ENCODE measurements at regions not wholly inside any gene's neighbourhood (a gene's known extent, or its start where the extent isn't known, plus 50 kb on each side); places are given as distances from the start of the nearest gene placed in this dataset.
A peak's percentile ranks its signal among the peaks of the same experiment; 100 is the strongest.
"Not testable (repeated sequence)": the region's sequence is repeated elsewhere in the genome, so short reads cannot be mapped to it uniquely, and the experiment has no call there.

DNA sequence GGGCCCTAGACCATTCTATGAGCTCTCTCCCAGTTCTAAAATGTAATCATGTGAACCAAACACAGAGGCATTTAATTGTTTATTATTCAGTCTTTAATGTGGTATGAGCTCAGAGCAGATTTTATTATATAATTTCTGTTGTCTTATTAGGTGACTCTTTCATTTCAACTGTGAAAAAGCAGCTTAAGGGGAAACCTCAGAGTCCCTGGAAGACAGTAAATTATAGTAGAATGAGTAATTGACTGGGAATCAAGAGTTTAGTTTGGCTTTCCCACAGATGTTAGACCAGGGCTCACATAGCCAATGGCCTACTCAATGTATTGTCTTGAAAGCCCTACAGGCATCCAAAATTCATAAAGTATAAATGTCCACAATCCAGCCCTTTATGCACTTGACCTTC lies 390.4 kb upstream of the SLC35B3 start:
- H3K4me3 ChIP-seq (ENCODE audit: low read length in 2 of 2), result no peak overlapping the region
- no peaks in the 10 kb centered on the region for H3K4me1 ChIP-seq (ENCODE audit: control insufficient read depth, insufficient read depth, low read length)
- no peaks in the 10 kb centered on the region for H3K9me3 ChIP-seq (ENCODE audit: control insufficient read depth in 2 of 2, low read length in 2 of 2)
- no peaks in the 10 kb centered on the region for H3K36me3 ChIP-seq (ENCODE audit: control insufficient read depth in 2 of 2, insufficient read depth in 2 of 2, low read length in 2 of 2)
- no peak overlapping the region for H3K9ac ChIP-seq (ENCODE audit: low read length in 2 of 2)
- H3K27ac ChIP-seq (ENCODE audit: low read length), result no peak overlapping the region
- H3K27me3 ChIP-seq (ENCODE audit: control insufficient read depth in 1 of 2, insufficient read depth in 2 of 2, low read length in 2 of 2), result no peaks in the 10 kb centered on the region

DNA sequence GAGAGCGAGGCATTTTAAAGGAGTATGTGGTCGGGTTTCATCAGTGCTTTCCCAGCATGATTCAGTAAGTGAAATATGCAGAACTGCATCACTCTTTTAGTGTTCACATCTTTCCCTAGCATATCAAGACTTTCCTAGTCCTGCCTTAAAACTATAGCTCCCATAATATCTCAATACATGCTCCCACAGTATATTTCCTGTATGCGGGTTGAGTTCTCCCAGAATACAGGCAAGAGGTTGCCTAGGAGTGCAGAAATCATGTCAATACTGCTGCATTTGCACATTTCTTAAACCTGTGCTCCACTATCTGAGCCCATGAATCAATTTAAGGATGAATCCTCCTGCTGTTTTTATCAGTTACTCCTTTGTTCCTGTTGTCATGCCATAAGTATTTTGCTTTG lies 386.6 kb upstream of the SLC35B3 start:
- H3K4me3 ChIP-seq (ENCODE audit: low read length in 2 of 2), result no peak overlapping the region
- H3K27me3 ChIP-seq (ENCODE audit: control insufficient read depth in 1 of 2, insufficient read depth in 2 of 2, low read length in 2 of 2), result no peaks in the 10 kb centered on the region
- H3K9ac ChIP-seq (ENCODE audit: low read length in 2 of 2), result no peak overlapping the region
- H3K27ac ChIP-seq (ENCODE audit: low read length), result no peak overlapping the region
- H3K4me1 ChIP-seq (ENCODE audit: control insufficient read depth, insufficient read depth, low read length), result no peaks in the 10 kb centered on the region
- H3K9me3 ChIP-seq (ENCODE audit: control insufficient read depth in 2 of 2, low read length in 2 of 2), result no peaks in the 10 kb centered on the region
- H3K36me3 ChIP-seq (ENCODE audit: control insufficient read depth in 2 of 2, insufficient read depth in 2 of 2, low read length in 2 of 2), result no peaks in the 10 kb centered on the region

DNA sequence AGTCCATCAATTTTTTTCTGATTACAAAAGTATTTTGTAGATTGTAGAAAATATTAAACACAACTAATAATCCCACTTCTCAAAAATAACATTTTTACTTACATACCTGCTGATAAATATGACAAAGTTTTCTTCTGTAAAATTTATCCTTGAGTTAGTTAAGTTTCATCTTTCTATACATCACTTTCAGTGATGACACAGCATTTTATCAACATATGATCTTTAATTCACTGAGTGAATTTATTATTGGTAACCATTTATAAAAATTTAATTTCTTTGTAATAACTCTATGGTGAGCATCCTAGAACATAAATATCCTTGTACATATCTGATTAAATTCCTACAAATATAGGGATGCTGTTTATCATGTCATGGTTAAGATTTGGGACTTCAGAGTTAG lies 385.0 kb upstream of the SLC35B3 start:
- no peaks in the 10 kb centered on the region for H3K9me3 ChIP-seq (ENCODE audit: control insufficient read depth in 2 of 2, low read length in 2 of 2)
- H3K36me3 ChIP-seq (ENCODE audit: control insufficient read depth in 2 of 2, insufficient read depth in 2 of 2, low read length in 2 of 2), result no peaks in the 10 kb centered on the region
- no peaks in the 10 kb centered on the region for H3K4me1 ChIP-seq (ENCODE audit: control insufficient read depth, insufficient read depth, low read length)
- H3K27ac ChIP-seq (ENCODE audit: low read length), result no peak overlapping the region
- H3K4me3 ChIP-seq (ENCODE audit: low read length in 2 of 2), result no peak overlapping the region
- no peak overlapping the region for H3K9ac ChIP-seq (ENCODE audit: low read length in 2 of 2)
- no peaks in the 10 kb centered on the region for H3K27me3 ChIP-seq (ENCODE audit: control insufficient read depth in 1 of 2, insufficient read depth in 2 of 2, low read length in 2 of 2)

DNA sequence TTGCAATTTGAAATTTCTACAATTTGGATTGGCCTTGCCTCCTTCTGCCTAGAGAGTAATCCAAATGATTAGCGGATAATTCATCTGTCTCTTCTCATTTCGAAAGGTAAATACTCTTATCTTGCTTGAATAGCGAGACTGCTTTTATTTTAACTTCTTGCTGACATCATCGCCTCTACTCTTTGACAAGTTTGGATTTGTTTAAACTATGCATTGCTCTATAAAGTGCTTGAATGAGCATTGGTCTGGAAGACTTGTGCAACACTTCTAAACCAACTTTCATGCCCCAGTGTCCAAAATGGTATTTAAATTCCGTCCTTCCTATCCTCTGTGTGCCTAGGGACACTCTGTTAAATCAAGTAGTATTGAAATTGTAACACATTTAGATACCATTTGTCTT lies 384.1 kb upstream of the SLC35B3 start:
- H3K4me1 ChIP-seq (ENCODE audit: control insufficient read depth, insufficient read depth, low read length), result no peaks in the 10 kb centered on the region
- H3K9ac ChIP-seq (ENCODE audit: low read length in 2 of 2), result no peak overlapping the region
- H3K27ac ChIP-seq (ENCODE audit: low read length), result no peak overlapping the region
- H3K4me3 ChIP-seq (ENCODE audit: low read length in 2 of 2), result no peak overlapping the region
- no peaks in the 10 kb centered on the region for H3K9me3 ChIP-seq (ENCODE audit: control insufficient read depth in 2 of 2, low read length in 2 of 2)
- H3K36me3 ChIP-seq (ENCODE audit: control insufficient read depth in 2 of 2, insufficient read depth in 2 of 2, low read length in 2 of 2), result no peaks in the 10 kb centered on the region
- H3K27me3 ChIP-seq (ENCODE audit: control insufficient read depth in 1 of 2, insufficient read depth in 2 of 2, low read length in 2 of 2), result no peaks in the 10 kb centered on the region

DNA sequence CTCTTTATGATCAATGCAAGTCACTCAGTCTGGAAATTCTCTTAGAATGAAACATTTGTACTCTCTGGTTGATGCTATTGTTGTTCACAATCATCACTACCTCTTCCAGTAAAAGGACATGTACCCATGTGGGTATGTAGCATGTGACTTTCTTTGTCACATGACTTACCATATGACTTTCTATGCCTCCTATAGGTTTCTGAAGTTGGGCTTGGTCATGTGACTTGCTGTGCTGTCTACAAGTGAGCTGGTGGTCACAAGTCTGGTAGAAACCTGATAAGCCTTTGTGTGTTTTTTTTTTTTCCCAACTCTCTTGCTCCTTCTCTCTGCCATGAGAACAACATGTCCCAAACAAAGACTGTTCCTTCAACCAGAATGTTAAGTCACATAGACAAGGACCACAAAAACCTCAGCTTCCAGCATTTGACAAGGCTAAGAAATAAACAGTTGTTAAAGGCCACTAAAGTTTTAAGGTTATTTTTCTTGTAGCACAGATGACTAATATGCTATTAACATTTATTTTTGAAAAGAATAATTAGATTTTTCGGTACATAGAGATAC lies 379.2 kb upstream of the SLC35B3 start:
- H3K36me3 ChIP-seq (ENCODE audit: control insufficient read depth in 2 of 2, insufficient read depth in 2 of 2, low read length in 2 of 2), result no peaks in the 10 kb centered on the region
- no peaks in the 10 kb centered on the region for H3K9me3 ChIP-seq (ENCODE audit: control insufficient read depth in 2 of 2, low read length in 2 of 2)
- no peak overlapping the region for H3K27ac ChIP-seq (ENCODE audit: low read length)
- peaks cover 4% of the 10 kb centered on the region for H3K4me1 ChIP-seq (ENCODE audit: control insufficient read depth, insufficient read depth, low read length)
- no peaks in the 10 kb centered on the region for H3K27me3 ChIP-seq (ENCODE audit: control insufficient read depth in 1 of 2, insufficient read depth in 2 of 2, low read length in 2 of 2)
- no peak overlapping the region for H3K9ac ChIP-seq (ENCODE audit: low read length in 2 of 2)
- no peak overlapping the region for H3K4me3 ChIP-seq (ENCODE audit: low read length in 2 of 2)

DNA sequence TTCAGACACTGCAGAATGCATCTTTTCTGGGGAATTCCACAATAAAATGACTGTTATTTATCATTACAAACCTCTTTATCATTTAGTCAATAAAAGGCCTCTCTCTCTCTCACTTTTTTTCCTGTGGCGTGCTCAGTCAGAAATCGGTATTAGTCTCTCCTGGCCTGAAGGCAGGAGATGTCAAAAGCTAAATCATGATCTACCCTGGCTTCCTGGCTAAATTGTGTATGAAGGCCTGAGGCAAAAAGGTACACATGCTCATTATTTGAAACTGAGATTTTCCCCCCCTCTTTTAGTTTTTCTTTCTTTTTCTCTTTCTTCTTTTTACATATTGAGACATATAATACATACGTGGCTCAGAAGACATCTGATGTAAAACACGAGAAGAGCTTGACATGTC lies 375.0 kb upstream of the SLC35B3 start:
- Histone ChIP-seq H3K36me3 (ENCODE audit: control insufficient read depth in 2 of 2, insufficient read depth in 2 of 2, low read length in 2 of 2) (no peaks in the 10 kb centered on the region), H3K4me1 (ENCODE audit: control insufficient read depth, insufficient read depth, low read length) (peaks cover 4% of the 10 kb centered on the region), H3K4me3 (ENCODE audit: low read length in 2 of 2) (peak overlapping the region in 1 of 2 donors; percentile 14), H3K27ac (ENCODE audit: low read length) (no peak overlapping the region), H3K9ac (ENCODE audit: low read length in 2 of 2) (no peak overlapping the region), H3K27me3 (ENCODE audit: control insufficient read depth in 1 of 2, insufficient read depth in 2 of 2, low read length in 2 of 2) (no peaks in the 10 kb centered on the region), H3K9me3 (ENCODE audit: control insufficient read depth in 2 of 2, low read length in 2 of 2) (no peaks in the 10 kb centered on the region)

DNA sequence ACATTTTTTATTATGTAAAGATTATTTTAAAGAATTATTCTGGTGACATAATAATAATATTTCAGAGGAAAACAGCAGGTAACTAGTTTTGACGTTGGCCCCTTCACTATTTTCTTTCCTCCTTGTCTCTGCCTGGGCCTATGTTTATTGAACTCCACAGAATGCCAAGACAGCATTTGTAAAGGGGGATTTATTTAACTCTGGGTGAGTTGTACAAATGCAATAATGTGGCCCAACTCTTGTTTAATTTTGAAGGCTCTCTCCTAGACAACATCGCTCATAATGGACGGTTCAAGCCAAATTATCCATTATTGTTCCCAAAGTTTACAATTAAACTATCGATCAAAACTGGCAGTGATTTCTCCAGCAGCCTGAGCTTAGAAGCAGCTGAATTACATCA lies 374.3 kb upstream of the SLC35B3 start:
- H3K36me3 ChIP-seq (ENCODE audit: control insufficient read depth in 2 of 2, insufficient read depth in 2 of 2, low read length in 2 of 2), result no peaks in the 10 kb centered on the region
- no peaks in the 10 kb centered on the region for H3K9me3 ChIP-seq (ENCODE audit: control insufficient read depth in 2 of 2, low read length in 2 of 2)
- H3K4me1 ChIP-seq (ENCODE audit: control insufficient read depth, insufficient read depth, low read length), result peaks cover 4% of the 10 kb centered on the region
- H3K9ac ChIP-seq (ENCODE audit: low read length in 2 of 2), result no peak overlapping the region
- no peaks in the 10 kb centered on the region for H3K27me3 ChIP-seq (ENCODE audit: control insufficient read depth in 1 of 2, insufficient read depth in 2 of 2, low read length in 2 of 2)
- H3K27ac ChIP-seq (ENCODE audit: low read length), result no peak overlapping the region
- H3K4me3 ChIP-seq (ENCODE audit: low read length in 2 of 2), result no peak overlapping the region

DNA sequence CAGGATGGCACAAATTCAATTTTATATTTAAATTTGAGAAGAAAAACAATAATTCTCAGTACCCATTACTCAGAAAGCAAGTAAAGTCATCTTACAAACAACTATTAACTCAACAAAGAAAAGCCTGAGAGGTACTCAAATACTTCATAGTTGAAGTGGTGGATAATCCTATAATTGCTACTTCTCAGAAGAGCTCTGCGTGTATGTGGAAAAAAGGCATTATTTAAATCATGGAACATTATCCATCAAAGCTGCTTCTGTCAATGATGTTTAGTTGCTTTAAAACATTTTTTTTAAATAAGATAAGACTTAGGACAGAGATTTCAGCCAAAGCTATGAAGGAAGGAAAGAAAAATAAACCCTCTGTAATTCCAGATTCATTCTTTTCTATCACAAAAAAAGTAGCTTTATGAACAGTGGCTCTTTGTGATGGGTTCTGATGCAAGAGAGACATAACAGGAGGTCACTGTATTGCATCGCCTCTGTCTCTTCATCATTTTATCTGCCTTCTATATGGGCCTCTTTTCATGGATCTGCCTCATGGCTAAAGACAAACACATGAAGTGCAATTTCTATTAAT lies 367.9 kb upstream of the SLC35B3 start:
- no peak overlapping the region for H3K9ac ChIP-seq (ENCODE audit: low read length in 2 of 2)
- H3K4me1 ChIP-seq (ENCODE audit: control insufficient read depth, insufficient read depth, low read length), result no peaks in the 10 kb centered on the region
- no peaks in the 10 kb centered on the region for H3K36me3 ChIP-seq (ENCODE audit: control insufficient read depth in 2 of 2, insufficient read depth in 2 of 2, low read length in 2 of 2)
- H3K27ac ChIP-seq (ENCODE audit: low read length), result no peak overlapping the region
- H3K4me3 ChIP-seq (ENCODE audit: low read length in 2 of 2), result no peak overlapping the region
- H3K27me3 ChIP-seq (ENCODE audit: control insufficient read depth in 1 of 2, insufficient read depth in 2 of 2, low read length in 2 of 2), result no peaks in the 10 kb centered on the region
- no peaks in the 10 kb centered on the region for H3K9me3 ChIP-seq (ENCODE audit: control insufficient read depth in 2 of 2, low read length in 2 of 2)

DNA sequence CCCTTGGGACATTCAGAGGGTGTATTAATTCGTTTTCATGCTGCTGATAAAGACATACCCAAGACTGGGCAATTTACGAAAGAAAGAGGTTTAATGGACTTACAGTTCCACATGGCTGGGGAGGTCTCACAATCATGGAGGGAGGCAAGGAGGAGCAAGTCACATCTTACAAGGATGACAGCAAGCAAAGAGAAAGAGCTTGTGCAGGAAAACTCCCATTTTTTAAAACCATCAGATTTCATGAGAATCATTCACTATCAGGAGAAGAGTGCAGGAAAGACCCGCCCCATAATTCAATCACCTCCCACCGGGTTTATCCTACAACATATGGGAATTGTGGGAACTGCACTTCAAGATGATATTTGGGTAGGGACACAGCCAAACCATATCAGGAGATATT lies 367.1 kb upstream of the SLC35B3 start:
- not testable (repeated sequence) for H3K36me3 ChIP-seq (ENCODE audit: control insufficient read depth in 2 of 2, insufficient read depth in 2 of 2, low read length in 2 of 2); H3K9me3 ChIP-seq (ENCODE audit: control insufficient read depth in 2 of 2, low read length in 2 of 2); H3K4me1 ChIP-seq (ENCODE audit: control insufficient read depth, insufficient read depth, low read length); H3K27me3 ChIP-seq (ENCODE audit: control insufficient read depth in 1 of 2, insufficient read depth in 2 of 2, low read length in 2 of 2); H3K9ac ChIP-seq (ENCODE audit: low read length in 2 of 2); H3K4me3 ChIP-seq (ENCODE audit: low read length in 2 of 2); H3K27ac ChIP-seq (ENCODE audit: low read length)

DNA sequence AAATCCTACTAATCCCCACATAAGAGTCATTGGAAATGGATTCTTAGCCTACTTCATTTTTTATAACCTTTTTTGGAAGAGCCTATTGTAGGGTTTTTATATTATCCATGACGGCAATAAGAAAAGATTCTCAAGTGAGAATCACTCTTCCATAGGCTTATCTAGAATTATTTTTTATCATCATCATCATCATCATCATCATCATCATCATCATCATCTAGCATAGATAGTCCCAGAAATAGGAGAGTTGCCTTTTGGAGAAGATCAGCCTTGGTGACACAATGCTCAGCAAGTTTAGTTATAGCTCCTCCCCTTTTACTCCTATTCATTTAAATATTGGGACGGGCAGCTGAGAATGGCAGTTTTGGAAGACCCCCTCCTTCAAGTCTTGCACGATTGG lies 359.1 kb upstream of the SLC35B3 start:
- no peaks in the 10 kb centered on the region for H3K4me1 ChIP-seq (ENCODE audit: control insufficient read depth, insufficient read depth, low read length)

DNA sequence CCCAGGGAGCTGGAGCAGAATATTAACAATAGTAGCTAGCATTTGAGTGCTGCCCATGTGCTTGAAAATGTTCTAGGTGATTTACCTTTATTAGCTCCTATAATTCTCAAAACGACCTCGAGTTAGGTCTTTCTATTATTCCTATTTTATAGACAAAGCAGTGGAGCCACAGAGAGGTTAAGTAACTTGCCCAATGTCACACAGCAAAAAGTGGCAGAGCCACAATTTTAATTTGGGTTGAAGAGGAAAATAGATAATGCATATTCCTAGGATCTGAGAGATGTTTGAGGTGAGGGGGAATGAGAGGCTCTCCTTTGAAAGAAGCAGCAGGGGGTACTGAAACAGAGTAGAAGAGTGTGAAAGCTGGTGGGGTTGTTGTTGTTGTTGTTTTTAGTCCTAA lies 354.5 kb upstream of the SLC35B3 start:
- Histone ChIP-seq H3K27me3 (ENCODE audit: control insufficient read depth in 1 of 2, insufficient read depth in 2 of 2, low read length in 2 of 2) (no peaks in the 10 kb centered on the region), H3K27ac (ENCODE audit: low read length) (no peak overlapping the region), H3K9me3 (ENCODE audit: control insufficient read depth in 2 of 2, low read length in 2 of 2) (no peaks in the 10 kb centered on the region), H3K9ac (ENCODE audit: low read length in 2 of 2) (no peak overlapping the region), H3K4me1 (ENCODE audit: control insufficient read depth, insufficient read depth, low read length) (no peaks in the 10 kb centered on the region), H3K36me3 (ENCODE audit: control insufficient read depth in 2 of 2, insufficient read depth in 2 of 2, low read length in 2 of 2) (no peaks in the 10 kb centered on the region), H3K4me3 (ENCODE audit: low read length in 2 of 2) (no peak overlapping the region)

More for the DNA sequence above, 359.1 kb upstream of the SLC35B3 start:
- Histone ChIP-seq H3K27me3 (ENCODE audit: control insufficient read depth in 1 of 2, insufficient read depth in 2 of 2, low read length in 2 of 2) (no peaks in the 10 kb centered on the region), H3K4me3 (ENCODE audit: low read length in 2 of 2) (no peak overlapping the region), H3K27ac (ENCODE audit: low read length) (no peak overlapping the region), H3K36me3 (ENCODE audit: control insufficient read depth in 2 of 2, insufficient read depth in 2 of 2, low read length in 2 of 2) (no peaks in the 10 kb centered on the region), H3K9ac (ENCODE audit: low read length in 2 of 2) (no peak overlapping the region), H3K9me3 (ENCODE audit: control insufficient read depth in 2 of 2, low read length in 2 of 2) (no peaks in the 10 kb centered on the region)

All from stomach smooth muscle (tissue), 2 donors.